Common myeloid progenitor, CD34-positive (primary cell): ENCODE measurements at regions not wholly inside any gene's neighbourhood (a gene's known extent, or its start where the extent isn't known, plus 50 kb on each side); places are given as distances from the start of the nearest gene placed in this dataset.

Experiments used
- CTCF ChIA-PET: fragments of 350-600 bp; sonication (Branson Sonifier 250); formaldehyde crosslinking; loops from one replicate; lab custom pipeline; 2021; ENCODE audit warnings: antibody characterized with exemption; lab: Charles Lee
- POLR2A ChIA-PET: fragments of 350-600 bp; sonication (Branson Sonifier 250); formaldehyde crosslinking; loops from one replicate; lab custom pipeline; 2021; ENCODE audit warnings: antibody characterized with exemption; lab: Charles Lee
- DNase-seq, 3 donors: peaks; one replicate each; pipeline versions ENCODE4 v3.0.0 to v3.0.0-alpha.2; 2013
- H3K27ac ChIP-seq, 2 experiments: 1 replicate in 1 of 2; 2 replicates in 1 of 2; pipeline ENCODE4 v1.7.0; 2013; ENCODE audit warnings: inconsistent platforms in 2 of 2, low read length in 2 of 2, mild to moderate bottlenecking in 2 of 2, low read depth in 1 of 2, moderate library complexity in 1 of 2; ENCODE audit not compliant: severe bottlenecking in 2 of 2, insufficient read depth in 1 of 2, poor library complexity in 1 of 2
- H3K27me3 ChIP-seq, 5 experiments: replicated peaks in 2 of 5; 1 replicate in 3 of 5; 2 replicates in 2 of 5; pipeline versions ENCODE4 v1.6.1 to v1.7.0; 2013; ENCODE audit warnings: low read length in 4 of 5, mild to moderate bottlenecking in 2 of 5, moderate library complexity in 2 of 5, inconsistent platforms in 1 of 5; ENCODE audit not compliant: insufficient read depth in 5 of 5, control insufficient read depth in 4 of 5
- H3K36me3 ChIP-seq, 4 experiments: 1 replicate in 2 of 4; 2 replicates in 2 of 4; pipeline versions ENCODE4 v1.6.1 to v1.7.0; 2013; ENCODE audit warnings: low read length in 3 of 4, control low read depth in 1 of 4, mild to moderate bottlenecking in 1 of 4; ENCODE audit not compliant: control insufficient read depth in 4 of 4, insufficient read depth in 4 of 4
- H3K4me1 ChIP-seq, 4 experiments: 1 replicate in 3 of 4; 2 replicates in 1 of 4; pipeline versions ENCODE4 v1.6.1 to v1.7.1; 2013; ENCODE audit warnings: low read length in 3 of 4, mild to moderate bottlenecking in 3 of 4, control low read depth in 1 of 4, inconsistent platforms in 1 of 4, moderate library complexity in 1 of 4; ENCODE audit not compliant: control insufficient read depth in 4 of 4, insufficient read depth in 4 of 4; ENCODE audit errors: control extremely low read depth in 1 of 4
- H3K4me3 ChIP-seq, 7 experiments: 1 replicate in 4 of 7; 2 replicates in 3 of 7; pipeline versions ENCODE4 v1.5.1 to v1.7.0; 2013; ENCODE audit warnings: mild to moderate bottlenecking in 7 of 7, low read length in 6 of 7, moderate library complexity in 6 of 7, inconsistent platforms in 2 of 7, low read depth in 2 of 7, control low read depth in 1 of 7; ENCODE audit not compliant: insufficient read depth in 4 of 7, control insufficient read depth in 1 of 7; ENCODE audit errors: extremely low read depth in 1 of 7
- H3K9me3 ChIP-seq, 5 experiments: 1 replicate in 4 of 5; 2 replicates in 1 of 5; pipeline versions ENCODE4 v1.6.1 to v1.7.1; 2013; ENCODE audit warnings: low read length in 4 of 5, mild to moderate bottlenecking in 2 of 5, inconsistent platforms in 1 of 5, low read depth in 1 of 5, moderate library complexity in 1 of 5; ENCODE audit not compliant: control insufficient read depth in 4 of 5, insufficient read depth in 2 of 5; ENCODE audit errors: control extremely low read depth in 1 of 5
- WGBS: methylation state at CpG from one replicate; pipeline ENCODE4 v1.1.5; 2013; ENCODE audit not compliant: insufficient coverage; 5-methylcytosine and 5-hydroxymethylcytosine counted together

DNA sequence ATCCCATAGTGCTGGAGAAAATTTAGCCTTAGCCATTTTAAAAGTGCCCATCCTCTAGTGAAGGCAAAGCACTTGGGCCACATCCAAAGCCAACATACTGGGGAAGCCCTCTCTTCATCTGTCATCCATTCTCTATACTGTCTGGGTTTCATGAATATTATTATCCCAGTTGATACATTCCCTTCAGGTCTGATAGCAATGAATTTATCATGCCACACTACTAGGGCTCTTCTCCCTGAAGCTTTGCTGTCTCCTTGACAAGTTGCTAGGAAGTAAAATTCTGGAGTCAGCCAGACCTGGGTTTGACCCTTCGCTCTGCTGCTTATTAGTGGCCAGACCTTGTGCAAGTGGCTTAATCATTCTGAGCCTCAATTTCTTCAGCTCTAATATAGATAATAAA lies 1041.4 kb upstream of the ADGRL2 start:
- ChIA-PET POLR2A (interaction anchor here (0.5 kb wide), 1 partner anchor 12 kb away, joined by 3 read pairs; no protein-coding TSS in a partner anchor), CTCF (no interaction called here)
- Histone ChIP-seq H3K4me1 (no peaks in the 10 kb centered on the region), H3K4me3 (no peak overlapping the region), H3K36me3 (no peaks in the 10 kb centered on the region), H3K9me3 (no peaks in the 10 kb centered on the region), H3K27me3 (no peaks in the 10 kb centered on the region), H3K27ac (no peak overlapping the region)
- no peak for DNase-seq
- 80% methylated on average over 1 of the region's 1 CpG for WGBS

DNA sequence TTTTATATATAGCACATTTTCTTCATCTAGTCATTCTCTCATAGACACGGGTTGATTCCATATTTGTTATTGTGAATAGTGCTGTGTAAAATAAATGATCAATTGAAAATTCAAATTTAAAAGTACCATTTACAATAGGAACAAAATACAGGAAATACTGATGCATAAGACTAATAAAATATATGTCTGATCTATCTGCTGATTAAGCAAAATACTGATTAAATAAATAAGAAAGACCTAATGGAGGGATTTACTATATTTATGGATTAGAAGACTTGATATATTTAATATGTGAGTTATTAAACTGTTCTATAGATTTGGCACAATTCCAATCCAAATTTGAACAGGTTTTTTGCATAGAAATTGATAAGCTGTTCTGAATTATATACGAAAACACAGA lies 1044.8 kb upstream of the ADGRL2 start:
- H3K4me1 ChIP-seq = no peaks in the 10 kb centered on the region
- H3K36me3 ChIP-seq = no peaks in the 10 kb centered on the region
- no peak for DNase-seq
- no peaks in the 10 kb centered on the region for H3K27me3 ChIP-seq
- WGBS = 100% methylated on average over 1 of the region's 2 CpGs
- ChIA-PET CTCF (no interaction called here), POLR2A (no interaction called here)
- no peaks in the 10 kb centered on the region for H3K9me3 ChIP-seq
- H3K27ac ChIP-seq = no peak overlapping the region
- H3K4me3 ChIP-seq = no peak overlapping the region

DNA sequence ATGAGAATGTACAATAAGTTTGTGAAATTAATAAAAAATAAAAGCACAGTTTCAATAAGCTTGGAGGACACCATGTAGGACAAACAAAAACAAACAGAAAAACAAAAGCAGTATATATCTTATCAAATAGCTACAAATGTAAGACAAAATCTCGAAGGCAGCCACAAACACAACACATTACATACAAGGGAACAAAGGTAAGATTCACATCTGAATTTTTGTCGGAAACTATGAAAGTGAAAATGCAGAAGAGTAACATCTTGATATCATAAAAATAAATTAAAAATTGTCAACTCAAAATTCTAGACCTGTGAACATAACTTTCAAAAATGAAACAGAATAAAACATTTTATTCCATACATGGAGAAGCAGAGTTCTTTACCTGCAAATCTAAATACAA lies 1049.5 kb upstream of the ADGRL2 start:
- no peak overlapping the region for H3K4me3 ChIP-seq
- CTCF ChIA-PET = no interaction called here

DNA sequence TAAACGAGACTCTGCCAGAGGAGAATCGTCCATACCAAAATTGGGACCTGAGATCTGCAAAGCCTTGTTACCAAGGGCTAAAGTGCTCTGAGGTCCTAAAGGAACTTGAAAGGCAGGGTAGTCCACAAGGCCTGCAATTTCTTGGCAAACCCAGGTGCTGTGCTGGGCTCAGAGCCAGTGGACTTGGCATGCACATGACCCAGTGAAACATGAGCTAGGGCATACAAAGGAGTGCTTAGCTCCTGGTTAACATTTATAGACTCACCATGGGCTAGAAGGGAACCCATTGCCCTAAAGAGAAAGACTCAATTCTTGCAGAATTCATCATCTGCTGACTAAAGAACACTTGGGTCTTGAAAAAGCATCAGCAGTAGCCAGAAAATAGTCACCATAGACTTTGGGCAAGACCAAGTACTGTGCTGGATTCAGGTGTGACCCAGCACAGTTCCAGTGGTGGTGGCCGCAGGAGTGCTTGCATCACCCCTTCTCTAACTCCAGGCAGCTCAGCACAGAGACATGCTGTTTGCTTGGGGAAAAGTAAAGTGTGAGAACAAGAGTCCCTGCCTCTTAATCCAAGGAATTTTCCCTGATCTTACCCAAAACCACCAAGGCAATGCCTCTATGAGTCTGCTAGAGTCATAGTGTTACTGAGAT lies 1069.4 kb upstream of the ADGRL2 start:
- no peaks in the 10 kb centered on the region for H3K36me3 ChIP-seq
- CTCF ChIA-PET = no interaction called here
- no peaks in the 10 kb centered on the region for H3K4me1 ChIP-seq
- H3K9me3 ChIP-seq = peaks cover 0 to 4% (median 2%) of the 10 kb centered on the region in 5 experiments
- H3K27ac ChIP-seq = no peak overlapping the region
- WGBS = 93% methylated on average over 2 of the region's 3 CpGs
- no peak for DNase-seq
- no peaks in the 10 kb centered on the region for H3K27me3 ChIP-seq
- H3K4me3 ChIP-seq = no peak overlapping the region
- POLR2A ChIA-PET = no interaction called here

More for the DNA sequence above, 1049.5 kb upstream of the ADGRL2 start:
- no peak for DNase-seq
- Histone ChIP-seq H3K27me3 (no peaks in the 10 kb centered on the region), H3K27ac (no peak overlapping the region), H3K9me3 (no peaks in the 10 kb centered on the region), H3K4me1 (no peaks in the 10 kb centered on the region), H3K36me3 (no peaks in the 10 kb centered on the region)
- POLR2A ChIA-PET = no interaction called here
- no CpG with 5 or more reads among the region's 2 CpGs for WGBS

DNA sequence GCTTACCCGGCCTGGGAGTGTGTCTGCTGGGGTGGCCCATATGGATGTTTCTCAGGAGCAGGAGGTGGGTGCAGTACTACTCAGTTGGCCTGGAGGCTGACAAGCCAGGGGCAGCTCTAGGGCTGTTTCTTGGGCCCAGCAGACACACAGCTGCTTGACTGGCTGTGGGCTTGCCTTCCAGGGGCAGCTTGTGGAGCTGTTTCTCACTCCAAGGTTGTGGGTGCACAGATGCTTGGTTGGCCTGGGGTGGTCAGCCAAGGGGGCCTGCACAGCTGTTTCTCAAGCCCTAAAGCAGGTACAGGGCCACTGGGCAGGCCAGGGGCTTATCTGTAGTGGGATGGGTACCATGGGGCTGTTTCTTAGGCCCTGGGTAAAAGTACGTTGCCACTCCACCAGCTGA lies 1078.1 kb upstream of the ADGRL2 start:
- no peaks in the 10 kb centered on the region for H3K9me3 ChIP-seq
- ChIA-PET POLR2A (no interaction called here), CTCF (no interaction called here)
- H3K36me3 ChIP-seq = no peaks in the 10 kb centered on the region
- no peak overlapping the region for H3K27ac ChIP-seq
- H3K4me3 ChIP-seq = no peak overlapping the region
- WGBS = 100% methylated on average over 1 of the region's 2 CpGs
- no peak for DNase-seq
- H3K27me3 ChIP-seq = no peaks in the 10 kb centered on the region
- no peaks in the 10 kb centered on the region for H3K4me1 ChIP-seq

DNA sequence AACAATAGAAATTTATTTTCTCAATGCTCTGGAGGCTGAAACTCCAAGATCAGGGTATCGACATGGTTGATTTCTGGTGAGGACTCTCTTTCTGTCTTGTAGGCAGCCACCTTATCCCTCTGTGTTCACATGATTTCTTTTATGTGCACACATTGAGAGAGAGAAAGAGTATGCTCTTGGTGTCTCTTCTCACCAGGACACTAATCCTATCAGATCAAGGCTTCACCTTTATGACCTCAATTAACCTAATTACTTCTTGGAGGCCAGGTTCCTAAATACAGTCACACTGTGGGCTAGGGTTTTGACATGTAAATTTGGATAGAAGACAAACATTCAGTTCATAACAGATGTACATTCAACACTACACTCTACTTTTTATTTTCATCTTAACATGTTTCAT lies 1094.2 kb upstream of the ADGRL2 start:
- 100% methylated on average over 1 of the region's 1 CpG for WGBS
- Histone ChIP-seq H3K4me1 (no peaks in the 10 kb centered on the region), H3K27ac (no peak overlapping the region), H3K9me3 (no peaks in the 10 kb centered on the region), H3K27me3 (no peaks in the 10 kb centered on the region), H3K4me3 (no peak overlapping the region), H3K36me3 (no peaks in the 10 kb centered on the region)
- no peak for DNase-seq
- ChIA-PET POLR2A (no interaction called here), CTCF (no interaction called here)

DNA sequence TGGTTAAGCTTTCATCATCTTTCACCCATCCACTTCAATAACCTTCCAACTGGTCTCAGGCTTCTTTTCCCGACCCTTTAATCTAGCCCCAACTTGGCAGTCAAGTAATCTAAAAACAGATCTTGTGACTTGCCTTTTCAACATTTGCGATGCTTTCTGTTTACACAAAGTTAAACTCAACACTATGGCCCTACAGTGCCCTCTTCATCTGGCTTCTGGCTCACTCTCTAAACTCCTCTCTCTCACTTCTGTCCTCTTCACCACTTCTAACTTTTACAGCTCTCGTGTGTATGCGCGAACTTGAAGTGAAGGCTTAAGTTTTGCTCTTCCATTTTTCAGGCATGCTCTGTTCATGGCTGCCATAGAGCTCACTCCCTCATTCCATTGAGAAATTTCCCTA lies 1122.3 kb upstream of the ADGRL2 start:
- DNase-seq = no peak
- no peaks in the 10 kb centered on the region for H3K27me3 ChIP-seq
- no peak overlapping the region for H3K4me3 ChIP-seq
- H3K4me1 ChIP-seq = peaks cover 0 to 4% (median 0%) of the 10 kb centered on the region in 4 experiments
- ChIA-PET POLR2A (no interaction called here), CTCF (no interaction called here)
- peaks cover 0 to 3% (median 0%) of the 10 kb centered on the region in 4 experiments for H3K36me3 ChIP-seq
- 94% methylated on average over 5 of the region's 5 CpGs for WGBS
- H3K27ac ChIP-seq = no peak overlapping the region
- peaks cover 0 to 6% (median 0%) of the 10 kb centered on the region in 5 experiments for H3K9me3 ChIP-seq
